BJ (cell line): ENCODE measurements at regions not wholly inside any gene's neighbourhood (a gene's known extent, or its start where the extent isn't known, plus 50 kb on each side); places are given as distances from the start of the nearest gene placed in this dataset.

Experiments used
- CTCF ChIA-PET: fragments of 350-600 bp; formaldehyde crosslinking; extraction: SDS; loops from one replicate; lab custom pipeline; 2021; ENCODE audit warnings: antibody characterized with exemption, inconsistent platforms; lab: Yijun Ruan, JAX
- POLR2A ChIA-PET: fragments of 300-600 bp; sonication (Branson Sonifier 250); formaldehyde crosslinking; extraction: SDS; loops from one replicate; lab custom pipeline; 2021; ENCODE audit warnings: antibody characterized with exemption; lab: Charles Lee
- DNase-seq: peaks from one replicate; pipeline ENCODE4 v3.0.0-alpha.2; 2011; ENCODE audit warnings: low read depth
- H3K27me3 ChIP-seq: 2 replicates; pipeline ENCODE4 v1.6.0; 2011; ENCODE audit warnings: low read length; ENCODE audit not compliant: control insufficient read depth, insufficient read depth
- H3K36me3 ChIP-seq: 2 replicates; pipeline ENCODE4 v1.5.1; 2011; ENCODE audit warnings: low read length; ENCODE audit not compliant: control insufficient read depth, insufficient read depth
- H3K4me3 ChIP-seq: 2 replicates; pipeline ENCODE4 v1.5.1; 2011; ENCODE audit warnings: low read depth, mild to moderate bottlenecking, control low read depth, low read length
- TF ChIP-seq, protein P1 (sequence below): IDR thresholded peaks from 2 replicates; pipeline ENCODE4 v1.5.1; 2011; ENCODE audit warnings: low read depth, mild to moderate bottlenecking, control low read depth, inconsistent platforms, low read length, moderate library complexity; ENCODE audit not compliant: insufficient read depth

DNA sequence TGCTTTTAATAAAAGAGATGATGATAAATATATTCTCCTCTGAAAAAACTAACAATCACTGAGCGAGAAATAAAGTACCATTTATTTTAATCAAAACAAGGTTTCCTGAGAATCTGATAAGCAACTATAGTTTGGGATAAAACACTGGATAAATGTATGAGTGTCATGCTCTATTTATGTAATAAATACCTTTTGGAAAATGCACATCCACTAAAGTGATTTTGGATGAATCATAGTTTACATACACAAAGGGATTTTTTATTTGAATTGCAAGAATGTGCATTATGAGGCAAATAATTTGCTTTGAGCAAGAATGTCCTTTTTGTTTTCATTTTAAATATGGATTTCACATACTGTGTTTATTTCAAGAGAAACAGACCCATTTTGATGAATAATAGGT, 1483.5 kb downstream of the MRPL39 start:
- POLR2A ChIA-PET, result no interaction called here
- H3K36me3 ChIP-seq, result no peaks in the 10 kb centered on the region
- H3K27me3 ChIP-seq, result no peaks in the 10 kb centered on the region
- H3K4me3 ChIP-seq, result no peak overlapping the region
- CTCF ChIA-PET, result no interaction called here
- DNase-seq, result no peak
- TF ChIP-seq, protein P1, sequence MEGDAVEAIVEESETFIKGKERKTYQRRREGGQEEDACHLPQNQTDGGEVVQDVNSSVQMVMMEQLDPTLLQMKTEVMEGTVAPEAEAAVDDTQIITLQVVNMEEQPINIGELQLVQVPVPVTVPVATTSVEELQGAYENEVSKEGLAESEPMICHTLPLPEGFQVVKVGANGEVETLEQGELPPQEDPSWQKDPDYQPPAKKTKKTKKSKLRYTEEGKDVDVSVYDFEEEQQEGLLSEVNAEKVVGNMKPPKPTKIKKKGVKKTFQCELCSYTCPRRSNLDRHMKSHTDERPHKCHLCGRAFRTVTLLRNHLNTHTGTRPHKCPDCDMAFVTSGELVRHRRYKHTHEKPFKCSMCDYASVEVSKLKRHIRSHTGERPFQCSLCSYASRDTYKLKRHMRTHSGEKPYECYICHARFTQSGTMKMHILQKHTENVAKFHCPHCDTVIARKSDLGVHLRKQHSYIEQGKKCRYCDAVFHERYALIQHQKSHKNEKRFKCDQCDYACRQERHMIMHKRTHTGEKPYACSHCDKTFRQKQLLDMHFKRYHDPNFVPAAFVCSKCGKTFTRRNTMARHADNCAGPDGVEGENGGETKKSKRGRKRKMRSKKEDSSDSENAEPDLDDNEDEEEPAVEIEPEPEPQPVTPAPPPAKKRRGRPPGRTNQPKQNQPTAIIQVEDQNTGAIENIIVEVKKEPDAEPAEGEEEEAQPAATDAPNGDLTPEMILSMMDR, result no peak

DNA sequence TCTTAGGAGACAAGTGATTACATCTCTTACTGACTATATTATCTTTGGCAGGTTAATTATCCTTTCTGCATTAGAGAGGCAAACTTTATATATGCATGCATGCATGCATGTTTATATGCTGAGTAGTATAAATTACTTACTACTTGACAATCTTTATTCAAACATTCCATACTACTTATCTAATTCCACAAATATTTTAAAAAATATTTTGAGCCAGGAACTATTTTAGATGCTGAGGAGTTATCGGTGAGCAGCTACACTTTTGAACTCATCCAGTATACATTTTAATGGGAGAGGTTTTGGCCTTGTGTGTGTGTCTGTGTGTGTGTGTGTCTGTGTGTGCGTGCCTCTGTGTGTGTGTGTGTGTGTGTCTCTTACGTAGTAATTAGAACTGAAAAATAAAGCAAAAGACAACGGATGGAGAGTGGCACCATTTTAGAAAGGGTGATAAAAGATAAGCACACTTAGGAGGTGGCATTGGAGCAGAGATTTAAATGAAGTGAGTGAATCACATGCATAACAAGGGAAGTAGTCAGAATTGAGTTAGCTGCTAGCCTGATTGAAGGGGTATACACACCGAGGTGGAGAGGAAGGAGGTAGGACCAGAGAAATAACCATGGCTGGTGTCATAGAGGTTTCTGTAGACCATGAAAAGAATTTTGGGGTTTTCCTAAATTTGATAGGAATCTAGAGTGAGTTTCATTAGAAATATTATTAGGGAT, 1488.4 kb downstream of the MRPL39 start:
- ChIA-PET POLR2A (no interaction called here), CTCF (no interaction called here)
- Histone ChIP-seq H3K36me3 (no peaks in the 10 kb centered on the region), H3K4me3 (no peak overlapping the region), H3K27me3 (no peaks in the 10 kb centered on the region)
- DNase-seq, result no peak
- TF ChIP-seq, protein P1, result no peak

DNA sequence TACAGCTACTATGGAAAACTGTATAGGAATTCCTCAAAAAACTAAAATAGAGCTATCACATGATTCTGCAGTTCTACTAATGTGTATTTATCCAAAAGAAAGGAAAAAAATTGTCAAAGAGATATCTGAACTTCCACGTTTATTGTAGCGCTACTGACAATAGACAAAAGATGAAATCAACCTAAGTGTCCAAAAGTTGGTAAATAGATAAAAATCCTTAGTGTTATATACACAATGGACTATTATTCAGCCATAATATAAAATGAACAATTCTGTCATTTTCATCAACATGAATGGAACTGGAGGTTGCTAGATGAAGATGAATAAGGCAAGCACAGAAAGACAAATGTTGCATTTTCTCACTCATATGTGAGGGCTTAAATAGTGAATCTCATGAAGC, 1492.1 kb downstream of the MRPL39 start:
- Histone ChIP-seq H3K27me3 (no peaks in the 10 kb centered on the region), H3K36me3 (no peaks in the 10 kb centered on the region), H3K4me3 (no peak overlapping the region)
- TF ChIP-seq, protein P1, result no peak
- DNase-seq, result no peak
- ChIA-PET POLR2A (no interaction called here), CTCF (no interaction called here)

DNA sequence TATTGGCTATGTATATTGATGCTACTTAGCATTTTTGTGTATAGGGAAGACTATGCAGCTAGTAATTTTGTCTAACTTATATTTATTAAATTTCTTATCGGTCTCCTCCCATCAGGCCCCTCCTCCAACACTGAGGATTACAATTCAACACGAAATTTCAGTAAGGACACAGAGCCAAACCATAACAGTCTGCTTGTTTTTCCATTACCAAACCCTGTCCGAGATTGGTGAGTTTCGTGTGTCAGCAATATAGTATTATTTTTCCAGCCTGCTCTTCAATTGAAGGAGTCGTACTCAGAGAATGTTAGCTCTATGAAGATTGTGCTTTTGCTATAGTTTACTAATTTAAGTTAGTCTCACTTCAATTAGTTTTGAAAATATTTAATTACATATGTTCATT, 1495.3 kb downstream of the MRPL39 start:
- CTCF ChIA-PET, result no interaction called here
- POLR2A ChIA-PET, result no interaction called here

DNA sequence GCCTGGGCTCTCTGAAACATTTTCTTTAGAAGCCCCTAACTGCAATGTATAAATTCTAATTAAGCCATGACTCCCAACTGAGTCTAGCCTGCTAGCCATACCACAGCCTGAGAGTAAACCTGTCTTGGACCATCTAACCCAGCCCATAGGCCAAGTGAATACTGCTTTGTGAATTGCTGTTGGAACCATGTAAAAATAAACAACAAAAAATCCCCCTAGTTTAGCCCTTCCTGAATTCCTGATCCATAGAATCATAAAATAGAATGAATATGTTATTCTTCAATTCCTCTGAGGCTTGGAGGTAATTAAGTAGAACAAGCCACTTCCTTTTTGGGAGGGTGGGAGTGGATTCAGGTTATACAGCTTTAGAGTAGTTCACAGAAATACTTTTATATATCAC, 1496.4 kb downstream of the MRPL39 start:
- ChIA-PET POLR2A (no interaction called here), CTCF (no interaction called here)
- TF ChIP-seq, protein P1, result no peak
- H3K27me3 ChIP-seq, result no peaks in the 10 kb centered on the region
- H3K4me3 ChIP-seq, result no peak overlapping the region
- no peak for DNase-seq
- no peaks in the 10 kb centered on the region for H3K36me3 ChIP-seq

More for the DNA sequence above, 1495.3 kb downstream of the MRPL39 start:
- Histone ChIP-seq H3K4me3 (no peak overlapping the region), H3K27me3 (no peaks in the 10 kb centered on the region), H3K36me3 (no peaks in the 10 kb centered on the region)
- no peak for DNase-seq
- TF ChIP-seq, protein P1, result no peak
